NOMO-1 treated with dmso at 0.1 percent for 144 hours (cell line): ENCODE measurements at regions not wholly inside any gene's neighbourhood (a gene's known extent, or its start where the extent isn't known, plus 50 kb on each side); places are given as distances from the start of the nearest gene placed in this dataset.

Experiments
- DNase-seq: peaks from one replicate; lab custom pipeline; 2025; ENCODE audit not compliant: unreplicated experiment; lab: John Stamatoyannopoulos, UW

DNA sequence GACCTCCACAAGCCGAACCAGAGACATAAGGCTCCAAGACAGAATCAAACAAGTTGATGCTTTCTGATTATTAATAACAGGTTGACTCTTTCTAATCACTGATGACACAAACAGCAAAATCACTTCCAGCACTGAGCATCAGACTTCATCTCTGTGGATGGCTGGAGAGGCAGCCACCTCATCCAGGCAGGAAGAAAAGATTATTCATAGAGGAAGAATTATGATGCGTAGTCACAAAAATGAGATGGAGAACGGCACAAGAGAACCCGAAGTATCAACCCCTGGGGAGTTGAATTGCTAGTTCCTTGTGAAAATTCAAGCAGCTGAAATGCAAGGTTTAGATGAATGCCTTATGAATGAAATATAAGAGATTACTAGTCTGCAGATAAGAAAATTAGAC is 49.9 kb upstream of the LMCD1 start:
- no peak for DNase-seq
